PC-3 (cell line): ENCODE measurements at regions not wholly inside any gene's neighbourhood (a gene's known extent, or its start where the extent isn't known, plus 50 kb on each side); places are given as distances from the start of the nearest gene placed in this dataset.

ENCODE experiments used
- CTCF ChIP-seq: fragments of 300-600 bp; sonication (generic); conservative IDR thresholded peaks from 2 replicates; pipeline ENCODE4 v1.5.1; 2017; ENCODE audit warnings: antibody characterized with exemption, low read depth, mild to moderate bottlenecking, low read length
- EZH2 ChIP-seq: fragments of 300-600 bp; sonication (generic); IDR thresholded peaks from one replicate; pipeline ENCODE4 v1.6.1; 2017; ENCODE audit warnings: antibody characterized with exemption, mild to moderate bottlenecking, low read length; ENCODE audit not compliant: unreplicated experiment

- TF ChIP-seq EZH2 (no peak), CTCF (no peak)
Measured at GRCh38 chr12:130111965-130112496, 50.2 kb upstream of the FZD10 start.
